Stimulated activated effector memory CD8-positive, alpha-beta T cell treated with anti-CD3 and anti-CD28 coated beads, Interleukin-12 subunit alpha, Interleukin-12 subunit beta, amount 100 ng/mL, for 72 hours (primary cell): ENCODE measurements at regions not wholly inside any gene's neighbourhood (a gene's known extent, or its start where the extent isn't known, plus 50 kb on each side); places are given as distances from the start of the nearest gene placed in this dataset.

Experiments
- ATAC-seq: fragments of 150-1000 bp; cut with Tn5 transposase; 2 replicates; pipeline ENCODE4 v1.10.0; 2021
- DNase-seq, 2 donors: peaks; one replicate each; pipeline ENCODE4 v3.0.0; 2021 to 2022; ENCODE audit warnings: low spot score in 2 of 2
- H3K27ac Mint-ChIP-seq: one replicate; pipeline ENCODE4 v1.8.0; 2022; ENCODE audit warnings: mild to moderate bottlenecking, mixed read lengths
- H3K36me3 Mint-ChIP-seq: one replicate; pipeline ENCODE4 v1.8.0; 2022; ENCODE audit warnings: mild to moderate bottlenecking, mixed read lengths
- H3K4me1 Mint-ChIP-seq: one replicate; pipeline ENCODE4 v1.8.0; 2022; ENCODE audit warnings: mixed read lengths
- H3K4me3 Mint-ChIP-seq: one replicate; pipeline ENCODE4 v1.8.0; 2022; ENCODE audit warnings: mild to moderate bottlenecking, mixed read lengths
- H3K9me3 Mint-ChIP-seq: one replicate; pipeline ENCODE4 v1.8.0; 2022; ENCODE audit warnings: mixed read lengths

DNA sequence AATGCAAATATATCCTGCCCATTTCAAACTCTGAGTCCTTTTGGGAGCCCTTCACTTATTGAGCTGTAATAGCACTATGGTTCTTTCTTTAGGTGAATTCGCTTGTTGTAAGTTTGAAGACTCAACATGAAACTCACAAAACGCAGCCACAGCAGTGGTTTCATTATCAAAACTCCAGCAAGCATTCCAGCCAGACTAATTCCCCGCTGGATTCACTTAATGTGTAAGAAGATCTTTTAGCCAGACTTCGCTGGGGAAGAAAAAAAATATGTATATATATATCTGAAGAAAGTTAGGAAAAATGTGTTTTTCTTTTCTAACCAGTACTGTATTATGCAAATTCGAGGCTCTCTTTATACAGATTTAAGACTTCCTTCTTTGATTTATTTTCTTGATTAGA is 241.1 kb downstream of the WNT5A start:
- DNase-seq (no peak), ATAC-seq (no peak)
- H3K4me3 Mint-ChIP-seq: no peak overlapping the region

GRCh38 chr3:55245351-55245750 is 241.8 kb downstream of the WNT5A start:
- H3K9me3 Mint-ChIP-seq: peaks cover 8% of the 10 kb centered on the region
- no peak for ATAC-seq
- DNase-seq: no peak
- H3K27ac Mint-ChIP-seq: no peak overlapping the region
- H3K4me3 Mint-ChIP-seq: no peak overlapping the region
- H3K4me1 Mint-ChIP-seq: no peaks in the 10 kb centered on the region
- H3K36me3 Mint-ChIP-seq: no peaks in the 10 kb centered on the region

More for the DNA sequence above, 241.1 kb downstream of the WNT5A start:
- Mint-ChIP-seq H3K9me3 (peaks cover 12% of the 10 kb centered on the region), H3K36me3 (no peaks in the 10 kb centered on the region), H3K27ac (no peak overlapping the region), H3K4me1 (no peaks in the 10 kb centered on the region)

GRCh38 chr3:55244247-55244646 is 242.9 kb downstream of the WNT5A start:
- DNase-seq: no peak
- H3K9me3 Mint-ChIP-seq: peaks cover 6% of the 10 kb centered on the region
- no peak overlapping the region for H3K27ac Mint-ChIP-seq
- H3K4me3 Mint-ChIP-seq: no peak overlapping the region
- no peaks in the 10 kb centered on the region for H3K36me3 Mint-ChIP-seq
- no peak for ATAC-seq
- no peaks in the 10 kb centered on the region for H3K4me1 Mint-ChIP-seq

DNA sequence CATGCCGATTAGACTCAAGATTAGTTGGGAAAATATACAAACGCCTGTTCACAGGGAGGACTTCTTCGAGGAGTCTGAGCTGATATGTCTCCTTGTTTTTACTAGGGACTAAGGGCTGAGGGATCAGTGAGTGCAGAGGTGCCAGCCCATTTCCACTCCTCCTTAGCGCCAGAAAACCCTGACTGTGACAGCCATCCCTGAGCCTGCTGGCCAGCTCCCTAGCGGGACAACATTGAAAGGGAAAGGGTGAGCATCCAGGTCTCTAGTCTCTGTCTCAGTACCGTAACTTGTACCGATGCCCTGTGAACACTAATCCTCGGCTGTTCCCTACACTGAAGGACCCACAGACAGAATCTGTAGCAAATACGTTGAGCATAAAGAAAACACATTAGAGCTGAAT is 243.4 kb downstream of the WNT5A start:
- no peaks in the 10 kb centered on the region for H3K36me3 Mint-ChIP-seq
- no peak overlapping the region for H3K27ac Mint-ChIP-seq
- no peak for ATAC-seq
- DNase-seq: no peak
- no peaks in the 10 kb centered on the region for H3K4me1 Mint-ChIP-seq
- no peak overlapping the region for H3K4me3 Mint-ChIP-seq
- H3K9me3 Mint-ChIP-seq: peaks cover 8% of the 10 kb centered on the region

- no peaks in the 10 kb centered on the region for H3K4me1 Mint-ChIP-seq
- DNase-seq (no peak), ATAC-seq (no peak)
- no peaks in the 10 kb centered on the region for H3K36me3 Mint-ChIP-seq
- H3K27ac Mint-ChIP-seq: no peak overlapping the region
- H3K4me3 Mint-ChIP-seq: no peak overlapping the region
- peaks cover 7% of the 10 kb centered on the region for H3K9me3 Mint-ChIP-seq
Observed at GRCh38 chr3:55242921-55243320, 244.2 kb downstream of the WNT5A start.

- DNase-seq (no peak), ATAC-seq (no peak)
- Mint-ChIP-seq H3K36me3 (no peaks in the 10 kb centered on the region), H3K27ac (no peak overlapping the region), H3K4me1 (no peaks in the 10 kb centered on the region), H3K9me3 (peaks cover 12% of the 10 kb centered on the region), H3K4me3 (no peak overlapping the region)
Observed at GRCh38 chr3:55241098-55241497, 246.0 kb downstream of the WNT5A start.

- Mint-ChIP-seq H3K4me3 (no peak overlapping the region), H3K4me1 (no peaks in the 10 kb centered on the region), H3K9me3 (peaks cover 17% of the 10 kb centered on the region), H3K36me3 (no peaks in the 10 kb centered on the region), H3K27ac (no peak overlapping the region)
- no peak for DNase-seq
- no peak for ATAC-seq
Observed at GRCh38 chr3:55235416-55235815, 251.7 kb downstream of the WNT5A start.

DNA sequence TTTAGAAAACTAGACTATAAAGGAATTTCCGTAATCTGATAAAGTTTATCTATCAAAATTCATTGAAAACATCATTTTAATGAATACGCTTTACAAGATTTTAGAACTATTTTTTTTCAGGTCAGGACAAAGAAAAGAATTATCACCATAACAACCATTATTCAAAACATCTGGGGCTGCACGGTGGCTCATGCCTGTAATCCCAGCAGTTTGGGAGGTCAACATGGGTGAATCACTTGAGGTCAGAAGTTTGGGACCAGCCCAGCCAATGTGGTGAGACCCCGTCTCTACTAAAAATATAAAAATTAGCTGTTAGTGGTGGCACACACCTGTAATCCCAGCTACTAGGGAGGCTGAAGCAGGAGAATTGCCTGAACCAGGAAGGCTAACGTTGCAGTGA is 260.4 kb downstream of the WNT5A start:
- Mint-ChIP-seq H3K9me3 (peaks cover 4% of the 10 kb centered on the region), H3K4me1 (no peaks in the 10 kb centered on the region), H3K36me3 (no peaks in the 10 kb centered on the region), H3K27ac (no peak overlapping the region), H3K4me3 (no peak overlapping the region)
- ATAC-seq: no peak
- DNase-seq: no peak

DNA sequence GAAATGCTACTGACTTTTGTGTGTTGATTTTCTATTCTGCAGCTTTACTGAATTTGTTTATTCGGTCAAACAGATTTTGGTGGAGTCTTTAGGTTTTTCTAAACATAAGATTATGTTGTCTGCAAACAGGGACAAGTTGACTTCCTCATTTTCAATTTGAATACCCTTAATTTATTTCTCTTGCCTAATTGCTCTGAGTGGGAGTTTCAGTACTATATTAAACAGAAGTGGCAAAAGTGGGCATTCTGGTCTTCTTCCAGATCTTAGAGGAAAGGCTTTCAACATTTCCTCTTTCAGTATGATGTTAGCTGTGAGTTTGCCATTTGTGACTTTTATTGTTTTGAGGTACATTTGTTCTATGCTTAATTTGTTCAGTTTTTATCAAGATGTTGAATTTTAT is 268.5 kb downstream of the WNT5A start:
- H3K36me3 Mint-ChIP-seq: no peaks in the 10 kb centered on the region
- peaks cover 28% of the 10 kb centered on the region for H3K9me3 Mint-ChIP-seq
- H3K4me3 Mint-ChIP-seq: no peak overlapping the region
- no peak for ATAC-seq
- no peaks in the 10 kb centered on the region for H3K4me1 Mint-ChIP-seq
- no peak overlapping the region for H3K27ac Mint-ChIP-seq
- DNase-seq: no peak

DNA sequence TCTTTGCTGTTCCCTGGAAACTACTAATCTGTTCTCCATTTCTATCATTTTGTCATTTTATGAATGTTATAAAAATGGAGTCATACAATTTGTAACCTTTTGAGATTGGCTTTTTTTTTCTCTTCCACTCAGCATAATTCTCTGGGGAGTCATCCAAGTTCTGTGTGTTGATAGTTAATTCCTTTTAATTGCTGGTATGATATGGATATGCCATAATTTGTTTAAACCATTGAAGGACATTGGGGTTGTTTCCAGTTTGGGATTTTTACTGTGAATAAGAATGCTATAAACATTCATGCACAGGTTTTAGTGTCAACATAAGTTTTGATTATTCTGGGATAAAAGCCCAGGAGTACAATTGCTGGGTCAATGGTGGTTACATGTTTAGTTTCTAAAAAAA is 279.4 kb downstream of the WNT5A start:
- ATAC-seq (no peak), DNase-seq (no peak)
- no peaks in the 10 kb centered on the region for H3K36me3 Mint-ChIP-seq
- H3K4me3 Mint-ChIP-seq: no peak overlapping the region
- peaks cover 2% of the 10 kb centered on the region for H3K9me3 Mint-ChIP-seq
- no peaks in the 10 kb centered on the region for H3K4me1 Mint-ChIP-seq
- no peak overlapping the region for H3K27ac Mint-ChIP-seq

DNA sequence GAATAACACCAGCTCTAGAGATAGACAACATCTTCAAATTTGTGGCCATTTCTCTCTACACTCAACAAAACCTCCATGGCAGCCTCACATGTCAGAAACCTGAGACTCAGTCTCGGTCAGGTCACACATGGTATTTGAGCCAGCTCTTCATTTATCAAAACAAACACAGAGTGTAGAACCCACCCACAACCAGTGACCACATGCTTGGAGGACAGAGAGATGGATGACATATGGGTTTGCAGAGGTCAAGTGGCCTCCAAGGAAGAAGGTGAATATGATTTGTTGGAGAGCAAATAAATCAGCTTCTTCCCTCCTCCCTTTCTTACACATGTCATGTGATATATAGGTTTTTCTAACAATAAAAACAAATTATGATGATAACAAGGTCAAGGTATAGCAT is 278.1 kb upstream of the LRTM1 start:
- no peaks in the 10 kb centered on the region for H3K36me3 Mint-ChIP-seq
- no peak overlapping the region for H3K27ac Mint-ChIP-seq
- no peak for ATAC-seq
- no peak for DNase-seq
- H3K4me3 Mint-ChIP-seq: no peak overlapping the region
- H3K9me3 Mint-ChIP-seq: peaks cover 2% of the 10 kb centered on the region
- H3K4me1 Mint-ChIP-seq: no peaks in the 10 kb centered on the region

- Mint-ChIP-seq H3K4me3 (no peak overlapping the region), H3K4me1 (no peaks in the 10 kb centered on the region), H3K36me3 (no peaks in the 10 kb centered on the region), H3K27ac (no peak overlapping the region), H3K9me3 (peaks cover 2% of the 10 kb centered on the region)
- no peak for ATAC-seq
- DNase-seq: no peak
Observed at GRCh38 chr3:55204417-55204816, 276.6 kb upstream of the LRTM1 start.

- ATAC-seq (no peak), DNase-seq (no peak)
- Mint-ChIP-seq H3K27ac (no peak overlapping the region), H3K9me3 (peaks cover 10% of the 10 kb centered on the region), H3K36me3 (no peaks in the 10 kb centered on the region), H3K4me3 (no peak overlapping the region), H3K4me1 (no peaks in the 10 kb centered on the region)
Observed at GRCh38 chr3:55203546-55203945, 275.7 kb upstream of the LRTM1 start.

DNA sequence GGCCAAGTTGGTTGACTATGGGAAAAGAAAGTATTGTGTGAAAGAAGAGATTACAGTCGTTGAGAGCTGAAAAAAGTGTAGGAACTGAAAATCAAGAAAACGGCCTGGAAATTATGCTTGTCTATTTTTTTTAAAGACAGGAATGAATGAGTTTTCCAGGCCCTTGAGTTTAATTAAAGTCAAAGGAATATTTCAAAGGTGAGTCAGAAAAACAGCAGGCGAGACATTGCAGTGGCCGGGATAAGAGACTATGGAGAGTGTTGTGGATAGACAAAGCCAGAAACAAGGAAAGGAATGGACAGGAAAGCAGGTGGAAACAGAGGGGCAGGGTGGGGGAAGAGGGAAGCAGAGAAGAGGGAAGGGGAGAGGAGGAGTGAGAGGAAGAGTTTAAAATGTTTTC is 275.1 kb upstream of the LRTM1 start:
- DNase-seq (no peak), ATAC-seq (no peak)
- no peaks in the 10 kb centered on the region for H3K4me1 Mint-ChIP-seq
- no peaks in the 10 kb centered on the region for H3K36me3 Mint-ChIP-seq
- no peak overlapping the region for H3K27ac Mint-ChIP-seq
- H3K4me3 Mint-ChIP-seq: no peak overlapping the region
- peaks cover 13% of the 10 kb centered on the region for H3K9me3 Mint-ChIP-seq

DNA sequence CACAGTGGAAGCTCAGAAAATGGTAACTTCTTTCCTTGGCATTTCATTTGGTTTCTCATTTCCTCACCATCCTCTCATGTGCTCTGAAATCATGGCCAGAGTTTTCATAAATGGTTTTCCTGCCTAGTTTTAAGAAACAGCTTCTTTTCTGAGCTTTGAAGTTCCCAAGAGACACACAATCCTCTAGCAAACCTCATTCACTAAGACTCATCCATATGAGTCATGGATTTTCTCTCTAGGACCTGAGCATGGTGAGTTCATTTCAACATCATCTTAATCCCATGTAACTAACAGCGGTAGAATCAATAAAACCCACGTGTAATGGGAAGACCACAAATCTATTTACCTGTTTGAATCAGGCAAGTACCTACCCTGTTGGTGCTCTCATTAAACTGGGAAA is 274.5 kb upstream of the LRTM1 start:
- ATAC-seq (no peak), DNase-seq (no peak)
- H3K36me3 Mint-ChIP-seq: no peaks in the 10 kb centered on the region

DNA sequence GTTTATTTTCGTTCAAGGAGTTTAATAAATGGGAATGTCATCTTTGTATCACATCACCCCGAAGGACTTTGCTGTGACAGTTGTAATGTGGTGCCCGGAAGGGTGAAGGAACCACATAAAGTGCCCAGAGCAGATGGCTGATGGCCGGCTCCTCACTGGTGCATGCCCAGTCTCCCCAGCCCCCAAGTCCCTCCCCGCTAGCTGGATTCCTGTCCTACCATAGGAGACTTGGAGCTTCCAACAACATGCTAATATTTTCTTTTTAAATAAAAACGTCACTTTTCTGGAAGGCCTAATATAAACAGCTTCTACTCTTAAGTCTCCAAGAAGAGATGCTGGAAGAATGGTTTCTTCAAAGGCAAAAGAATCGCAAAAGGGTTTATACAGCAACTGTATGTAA is 273.9 kb upstream of the LRTM1 start:
- ATAC-seq (no peak), DNase-seq (no peak)
- Mint-ChIP-seq H3K9me3 (peaks cover 11% of the 10 kb centered on the region), H3K4me1 (no peaks in the 10 kb centered on the region), H3K27ac (no peak overlapping the region), H3K4me3 (no peak overlapping the region), H3K36me3 (no peaks in the 10 kb centered on the region)

More for the DNA sequence above, 274.5 kb upstream of the LRTM1 start:
- no peaks in the 10 kb centered on the region for H3K4me1 Mint-ChIP-seq
- peaks cover 13% of the 10 kb centered on the region for H3K9me3 Mint-ChIP-seq
- no peak overlapping the region for H3K4me3 Mint-ChIP-seq
- no peak overlapping the region for H3K27ac Mint-ChIP-seq

DNA sequence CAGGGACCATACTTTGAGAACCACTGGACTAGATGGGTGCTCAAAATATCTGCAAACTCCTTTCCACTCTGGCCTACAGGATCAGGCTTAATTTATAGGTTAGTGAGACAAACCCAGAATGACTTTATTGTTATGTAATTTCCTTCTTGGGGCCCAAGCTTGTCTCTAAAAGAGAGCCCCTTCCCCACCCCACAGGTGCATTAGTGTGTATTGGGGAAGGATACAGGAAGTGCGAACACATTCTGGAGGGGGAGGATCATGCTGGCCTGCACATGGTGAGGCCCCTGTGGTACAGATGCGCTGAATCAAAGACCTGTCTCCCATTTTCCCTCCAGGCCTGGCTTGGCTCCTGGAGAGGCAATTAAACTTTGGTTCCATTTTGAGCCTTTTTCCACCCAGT is 273.0 kb upstream of the LRTM1 start:
- Mint-ChIP-seq H3K36me3 (no peaks in the 10 kb centered on the region), H3K4me1 (no peaks in the 10 kb centered on the region), H3K27ac (no peak overlapping the region), H3K9me3 (peaks cover 11% of the 10 kb centered on the region), H3K4me3 (no peak overlapping the region)
- DNase-seq (no peak), ATAC-seq (no peak)
